HG02763 (cell line): ENCODE measurements at regions not wholly inside any gene's neighbourhood (a gene's known extent, or its start where the extent isn't known, plus 50 kb on each side); places are given as distances from the start of the nearest gene placed in this dataset.
A peak's percentile ranks its signal among the peaks of the same experiment; 100 is the strongest.

Experiments used
- ATAC-seq: cut with Tn5 transposase; IDR thresholded peaks from one replicate; pipeline ENCODE4 v1.9.1; 2021; ENCODE audit warnings: mild to moderate bottlenecking, moderate library complexity; ENCODE audit not compliant: unreplicated experiment

DNA sequence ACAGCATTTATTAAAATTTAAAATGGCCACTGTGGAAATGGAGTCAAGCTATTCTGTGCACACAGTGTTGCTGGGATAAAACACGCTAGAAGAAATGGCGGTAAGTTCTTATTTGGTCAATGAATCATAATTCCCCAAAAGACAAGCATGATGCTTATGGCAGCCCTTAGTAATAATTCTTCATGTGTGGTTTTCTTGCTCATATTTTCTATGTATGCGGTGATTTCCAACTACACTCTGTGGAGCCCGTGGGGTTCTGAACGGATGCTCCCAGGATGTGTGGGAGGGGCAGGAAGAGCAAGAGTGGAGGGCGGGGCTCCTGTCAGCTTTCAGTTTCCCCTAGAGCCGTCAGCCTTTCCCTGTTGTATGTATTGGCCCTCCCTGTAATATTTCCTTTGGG is 91.7 kb upstream of the RMDN2 start:
- no peak for ATAC-seq

GRCh38 chr2:37836270-37836669 is 88.8 kb upstream of the RMDN2 start:
- no peak for ATAC-seq

- no peak for ATAC-seq
These were observed 88.4 kb upstream of the RMDN2 start for GRCh38 chr2:37836711-37837110.

DNA sequence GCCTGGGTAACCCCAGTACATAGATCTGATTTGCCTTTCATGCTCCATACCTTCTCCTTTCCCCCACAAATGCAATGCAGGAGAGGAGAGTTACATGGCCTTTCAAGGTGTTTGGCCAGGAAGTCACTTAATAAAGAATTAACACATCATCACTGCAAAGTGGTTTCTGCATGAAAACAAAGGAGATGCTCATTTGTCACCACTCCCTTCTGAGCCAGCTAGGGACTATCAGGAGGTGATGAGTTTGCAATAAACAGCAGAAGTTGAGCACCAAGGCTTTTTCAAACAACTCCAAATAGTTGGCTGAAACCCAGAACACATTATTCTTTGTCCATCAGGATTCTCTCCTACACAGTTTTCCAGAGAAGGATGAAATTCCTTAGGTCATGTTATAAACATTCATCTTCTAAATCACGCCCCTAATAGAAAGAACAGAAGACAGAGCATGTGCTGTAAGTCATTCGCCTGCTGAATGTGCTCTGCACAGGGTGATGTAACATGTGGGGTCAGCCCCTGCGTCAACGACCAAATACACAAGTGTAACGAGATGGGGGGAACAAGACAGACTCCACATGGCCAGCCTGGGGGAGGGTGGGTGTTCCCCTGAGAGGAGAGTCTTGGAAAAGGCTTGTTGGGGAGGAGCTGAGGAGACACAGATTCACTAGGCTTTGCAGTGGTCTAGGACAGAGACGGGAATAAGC is 87.3 kb upstream of the RMDN2 start:
- ATAC-seq = no peak

DNA sequence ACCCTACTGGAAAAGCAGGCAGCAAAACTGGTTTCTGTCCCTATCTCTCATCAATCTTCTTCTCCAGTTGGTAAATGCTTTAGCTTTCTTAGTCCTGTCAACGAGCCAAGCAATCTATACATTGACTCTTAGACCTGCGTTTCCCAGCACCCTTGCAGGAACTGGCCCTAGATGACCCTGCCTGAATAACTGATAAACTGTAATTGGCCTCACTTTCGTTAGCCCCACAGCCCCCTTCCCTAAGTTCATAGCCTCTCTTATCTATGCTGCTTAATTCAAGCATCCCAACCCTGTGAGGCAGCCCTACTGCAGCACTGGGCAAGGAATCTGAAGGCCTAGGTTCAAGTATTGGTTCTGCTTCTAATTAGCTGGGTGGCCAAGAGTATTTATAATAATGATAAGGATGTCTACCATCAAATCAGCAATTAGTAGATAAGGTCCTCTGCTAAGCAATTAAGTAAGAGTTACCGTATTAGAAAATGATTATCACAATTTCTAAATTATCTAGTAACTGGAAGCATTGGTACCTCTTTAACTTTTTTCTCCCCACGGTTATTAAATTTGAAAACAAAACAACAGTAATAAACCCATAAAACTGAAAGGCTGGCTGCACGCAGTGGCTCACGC is 86.4 kb upstream of the RMDN2 start:
- ATAC-seq = no peak

DNA sequence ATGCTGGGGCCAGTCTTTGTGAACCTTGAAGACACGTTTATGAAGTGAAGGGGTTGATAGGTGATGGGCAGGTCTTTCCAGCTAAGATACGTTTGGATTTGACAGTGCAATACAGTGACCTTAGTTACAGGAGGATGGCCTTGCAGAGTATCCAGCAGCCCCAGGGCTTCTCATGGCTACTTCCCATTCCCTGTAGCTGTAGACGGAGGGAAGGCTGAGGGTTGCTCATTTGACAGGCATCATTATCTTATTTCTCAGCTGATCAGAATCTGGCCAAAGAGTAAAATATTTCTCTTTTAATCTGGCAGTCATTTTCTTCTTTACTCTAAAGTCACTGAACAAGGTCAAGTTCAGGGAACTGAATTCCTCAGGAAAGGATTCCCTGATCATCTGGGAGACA is 85.1 kb upstream of the RMDN2 start:
- ATAC-seq = no peak

DNA sequence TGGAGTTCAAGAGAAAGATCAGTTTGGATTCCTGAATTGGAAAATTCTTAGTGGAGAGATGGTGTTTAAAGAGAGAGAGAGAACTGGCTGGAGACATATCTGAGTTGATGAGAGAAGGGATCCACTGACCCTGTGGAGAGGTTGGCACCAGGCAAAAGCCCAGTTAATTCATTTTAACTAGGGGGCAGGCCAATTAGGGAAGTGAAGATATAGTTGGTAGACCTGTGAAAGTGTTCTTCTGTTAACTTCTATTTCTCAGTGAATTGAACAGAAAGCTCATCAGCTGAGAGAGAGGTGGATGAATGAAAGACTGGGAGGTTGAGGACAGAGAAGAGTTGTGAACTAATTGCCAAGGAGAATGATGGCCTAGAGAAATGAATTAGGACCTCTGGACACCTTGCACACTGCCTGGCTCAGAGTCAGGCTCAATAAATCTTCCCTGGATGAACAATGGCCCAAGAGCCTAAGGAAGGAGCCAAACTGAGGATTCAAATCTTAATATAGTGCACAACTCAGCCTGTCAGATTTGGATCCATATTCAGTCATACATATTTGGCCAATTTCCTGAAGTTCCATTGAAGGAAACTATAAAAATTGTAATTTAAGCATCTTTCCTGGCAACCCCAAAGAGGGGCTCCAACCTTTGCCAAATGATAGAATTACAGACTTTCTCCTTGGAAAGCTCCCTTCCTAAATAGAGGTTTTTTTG is 82.2 kb upstream of the RMDN2 start:
- no peak for ATAC-seq

DNA sequence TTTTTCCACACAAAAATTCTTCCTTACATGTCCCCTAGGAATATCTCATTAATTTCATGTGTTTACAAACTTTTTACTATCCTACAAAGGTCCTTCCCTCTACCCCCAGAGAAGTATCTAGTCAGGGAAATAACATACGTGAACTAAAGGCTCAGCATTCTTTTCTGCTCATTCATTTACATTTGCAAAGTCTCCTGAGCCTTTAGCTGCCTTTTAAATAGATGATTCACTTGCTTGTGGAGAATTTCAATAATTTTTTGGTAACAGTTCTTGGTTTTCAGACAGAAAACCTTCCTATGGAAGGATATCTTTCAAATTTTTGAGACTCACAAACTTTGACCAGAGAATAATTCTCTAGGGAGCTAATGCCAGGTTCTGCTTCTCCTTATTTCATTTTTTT is 81.5 kb upstream of the RMDN2 start:
- no peak for ATAC-seq

DNA sequence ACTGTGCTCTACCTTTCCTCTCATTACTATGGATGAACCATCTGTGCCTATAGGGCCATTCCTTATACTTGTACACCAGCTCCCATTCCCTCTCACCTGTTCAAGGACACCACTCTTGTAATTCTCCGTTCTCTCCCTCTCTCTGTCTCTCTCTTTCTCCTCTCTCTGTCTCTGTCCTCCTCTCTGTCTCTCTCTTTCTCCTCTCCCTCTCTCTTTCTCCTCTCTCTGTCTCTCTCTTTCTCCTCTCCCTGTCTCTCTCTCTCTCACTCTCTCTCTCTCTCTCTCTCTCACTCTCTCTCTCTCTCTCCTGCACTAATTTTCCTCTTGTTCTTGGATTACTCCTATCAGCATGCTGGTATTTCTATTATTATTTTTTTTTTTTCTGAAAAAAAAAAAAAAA is 78.9 kb upstream of the RMDN2 start:
- ATAC-seq = no peak

DNA sequence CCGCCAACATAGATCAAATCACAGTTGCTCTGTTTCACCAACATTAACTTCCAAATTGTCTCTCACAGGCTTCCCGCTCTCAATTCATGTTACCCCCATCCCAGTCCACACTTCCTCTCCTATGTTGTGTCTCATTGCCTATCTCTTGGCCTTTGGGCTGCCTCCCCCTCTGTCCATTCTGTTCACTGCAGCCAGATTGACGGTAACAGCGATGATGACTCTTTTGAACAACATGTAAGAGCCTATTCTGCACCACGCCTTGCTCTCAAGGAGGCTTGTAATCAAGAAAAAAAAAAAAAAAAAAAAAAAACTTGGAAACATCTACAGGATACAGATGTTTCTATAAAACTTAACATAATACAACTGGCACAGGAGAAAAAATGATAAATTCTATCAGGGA is 77.3 kb upstream of the RMDN2 start:
- ATAC-seq = no peak

DNA sequence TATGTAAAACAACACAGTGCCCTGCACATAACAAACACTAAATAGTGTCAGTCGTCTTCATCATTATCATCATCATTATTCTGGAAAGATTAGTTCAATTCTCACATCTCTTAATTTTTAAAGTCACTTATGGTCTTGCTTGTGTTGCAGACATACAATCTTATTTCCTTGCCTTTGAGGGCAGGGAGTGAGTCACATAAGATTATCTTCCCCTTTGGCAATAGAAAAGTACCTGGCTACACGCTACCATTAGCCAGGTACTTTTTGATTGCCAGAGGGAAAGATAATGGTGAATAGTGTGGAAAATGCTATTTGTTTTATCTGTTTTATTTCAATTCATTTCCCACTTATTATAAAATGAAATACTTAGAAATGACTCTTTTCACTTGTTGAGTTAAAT is 76.6 kb upstream of the RMDN2 start:
- no peak for ATAC-seq

- no peak for ATAC-seq
These were observed 75.2 kb upstream of the RMDN2 start for GRCh38 chr2:37849911-37850310.

DNA sequence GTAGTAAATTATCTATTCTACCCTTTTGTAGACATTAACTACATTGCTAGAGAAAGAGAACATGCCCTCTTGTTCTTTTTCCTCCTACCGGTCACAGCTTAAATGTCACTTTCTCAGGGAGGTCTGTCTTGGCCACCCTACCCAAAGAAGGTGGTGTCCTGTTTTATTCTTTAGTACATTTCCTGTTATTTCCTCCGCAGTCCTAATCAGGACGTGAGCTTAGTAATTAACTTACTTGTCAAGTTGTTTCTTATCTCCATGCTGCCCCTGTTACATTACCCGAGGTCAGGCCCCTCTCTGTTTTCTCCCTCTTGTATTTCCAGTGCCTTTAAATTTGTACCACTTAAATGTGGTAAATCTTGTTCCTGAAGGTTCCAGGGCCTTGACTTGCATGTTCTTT is 73.7 kb upstream of the RMDN2 start:
- peak; percentile 18 for ATAC-seq

DNA sequence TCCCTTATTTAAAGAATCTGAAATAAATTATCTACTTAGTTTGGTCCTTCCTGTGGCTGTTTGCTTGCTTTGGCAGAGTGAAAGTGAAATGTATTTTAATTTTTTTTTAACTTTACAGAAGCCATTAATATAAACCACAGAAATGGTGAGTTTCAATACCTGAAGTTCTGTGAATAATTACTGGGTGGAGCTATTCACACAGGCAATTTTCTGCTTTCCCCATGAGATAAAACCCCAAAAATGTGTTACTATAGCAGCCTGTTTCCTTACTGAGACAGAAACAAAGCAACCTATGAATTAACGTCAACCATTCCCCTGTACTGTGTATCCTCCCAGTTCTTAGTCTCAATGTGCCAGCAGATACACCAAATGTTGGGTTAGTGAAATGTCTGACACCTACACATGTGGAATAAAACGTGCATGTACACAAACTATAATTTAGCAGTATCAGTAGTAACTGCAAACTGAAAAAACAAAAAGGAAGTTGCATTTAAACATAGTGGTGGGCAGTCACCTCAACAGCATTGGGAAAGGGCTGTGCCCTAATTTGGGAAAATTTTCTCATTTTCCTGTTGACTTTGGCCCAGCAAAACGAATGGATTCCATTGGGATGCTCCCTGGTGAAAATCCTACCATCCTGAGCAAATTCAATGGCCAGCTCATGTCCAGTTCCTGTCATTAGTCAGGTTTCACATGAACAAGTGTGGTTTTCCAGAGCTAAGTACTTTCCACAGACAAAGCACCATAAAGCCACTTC is 73.1 kb upstream of the RMDN2 start:
- ATAC-seq = peak; percentile 68

- ATAC-seq = no peak
These were observed 72.5 kb upstream of the RMDN2 start for GRCh38 chr2:37852585-37853014.

- ATAC-seq = no peak
These were observed 70.3 kb upstream of the RMDN2 start for GRCh38 chr2:37854676-37855282.

DNA sequence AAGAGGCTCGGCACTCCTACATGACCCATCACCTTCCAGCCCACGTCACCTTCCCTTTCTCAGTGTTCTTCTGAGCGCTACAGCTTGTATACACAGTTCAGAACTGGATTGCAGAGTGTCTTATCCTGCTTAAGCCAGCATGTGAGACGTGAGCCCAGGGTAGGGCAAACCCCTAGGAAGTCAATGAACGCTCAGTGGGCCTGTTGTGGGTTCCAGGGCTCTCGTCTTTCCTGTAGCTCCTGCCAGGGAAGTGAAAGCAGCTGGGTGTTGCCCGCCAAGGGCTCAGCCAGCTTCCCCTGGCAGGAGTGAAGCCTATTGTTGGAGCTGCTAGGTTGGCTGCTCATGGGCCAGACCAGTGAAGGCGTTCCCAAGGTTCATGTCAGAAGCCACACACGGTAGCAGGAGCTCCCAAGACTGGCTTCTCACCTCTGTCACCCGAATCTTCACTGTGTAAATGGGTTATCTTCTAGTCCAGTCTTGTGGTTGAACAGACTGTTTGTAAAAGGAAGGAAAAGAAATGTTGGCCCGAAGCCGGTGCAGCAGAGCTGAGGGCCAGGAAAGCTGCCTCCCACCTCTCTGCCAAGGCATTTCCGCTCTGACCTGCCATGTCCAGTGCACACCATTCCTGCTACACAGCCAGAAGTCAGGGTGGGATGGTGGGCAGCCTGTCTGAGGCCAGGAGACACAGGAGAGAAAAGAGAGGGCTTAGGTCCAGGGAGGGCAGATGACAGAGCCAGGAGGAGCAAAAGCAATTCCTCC is 69.6 kb upstream of the RMDN2 start:
- no peak for ATAC-seq

- no peak for ATAC-seq
These were observed 68.9 kb upstream of the RMDN2 start for GRCh38 chr2:37856101-37856751.

DNA sequence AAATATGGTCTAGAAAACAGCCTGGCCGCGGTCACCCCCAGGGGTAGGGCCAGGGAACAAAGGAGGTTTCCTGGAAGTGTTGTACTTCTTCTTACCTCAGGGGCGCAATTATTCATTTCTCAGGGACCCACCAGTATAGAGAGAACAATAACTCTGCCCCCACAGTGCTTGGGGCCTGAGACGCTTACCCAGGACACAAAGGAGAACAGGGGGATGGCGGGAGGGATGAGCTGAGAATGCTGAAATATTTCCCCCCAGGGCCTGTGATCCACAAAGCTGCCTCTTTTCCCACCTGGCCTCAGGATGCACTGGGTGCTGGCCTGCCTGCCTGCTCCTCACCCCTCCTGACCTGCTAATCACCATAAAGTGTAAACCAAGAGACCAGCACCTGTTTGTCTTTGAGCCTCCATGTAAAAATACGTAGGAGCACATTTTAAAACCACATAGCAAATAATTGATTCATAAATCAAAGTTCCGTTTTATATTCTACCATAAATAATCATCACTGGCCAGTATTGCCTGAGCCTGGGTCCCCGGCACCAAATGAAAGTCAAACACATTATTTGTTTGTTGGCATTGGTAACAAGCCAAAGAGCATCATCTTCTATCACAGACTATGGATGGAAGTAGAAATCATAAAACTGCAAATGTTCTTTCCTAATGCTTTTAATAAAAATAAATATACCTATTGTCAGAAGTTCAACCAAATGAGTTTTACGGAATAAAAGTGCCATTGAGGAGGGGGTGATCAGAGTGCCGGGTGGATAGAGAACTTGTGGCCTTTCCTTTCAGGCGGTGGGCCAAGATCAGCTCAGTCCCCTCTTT is 67.3 kb upstream of the RMDN2 start:
- ATAC-seq = no peak
